Parathyroid adenoma (tissue), 2 donors: ENCODE measurements at regions not wholly inside any gene's neighbourhood (a gene's known extent, or its start where the extent isn't known, plus 50 kb on each side); places are given as distances from the start of the nearest gene placed in this dataset.

Source experiments
- H2AFZ ChIP-seq: fragments of 300-600 bp; sonication (generic); one replicate; pipeline ENCODE4 v1.7.0; 2017; ENCODE audit warnings: antibody characterized with exemption, mild to moderate bottlenecking
- H3K27ac ChIP-seq: fragments of 300-600 bp; sonication (generic); one replicate; pipeline ENCODE4 v1.7.0; 2017
- H3K27me3 ChIP-seq: fragments of 300-600 bp; sonication (generic); one replicate; pipeline ENCODE4 v1.7.0; 2017; ENCODE audit warnings: low read length; ENCODE audit not compliant: control insufficient read depth, insufficient read depth
- H3K36me3 ChIP-seq: fragments of 300-600 bp; sonication (generic); one replicate; pipeline ENCODE4 v1.7.0; 2017; ENCODE audit warnings: low read length; ENCODE audit not compliant: control insufficient read depth, insufficient read depth
- H3K4me1 ChIP-seq: fragments of 300-600 bp; sonication (generic); one replicate; pipeline ENCODE4 v1.7.0; 2017; ENCODE audit warnings: control low read depth
- H3K4me2 ChIP-seq: fragments of 300-600 bp; sonication (generic); one replicate; pipeline ENCODE4 v1.7.0; 2017; ENCODE audit warnings: low read length
- H3K4me3 ChIP-seq: fragments of 300-600 bp; sonication (generic); one replicate; pipeline ENCODE4 v1.7.0; 2017; ENCODE audit warnings: low read depth, low read length
- H3K79me2 ChIP-seq: fragments of 300-600 bp; sonication (generic); one replicate; pipeline ENCODE4 v1.7.0; 2017; ENCODE audit warnings: control low read depth
- H3K9ac ChIP-seq: fragments of 300-600 bp; sonication (generic); one replicate; pipeline ENCODE4 v1.7.0; 2017; ENCODE audit warnings: mild to moderate bottlenecking
- H3K9me3 ChIP-seq: fragments of 300-600 bp; sonication (generic); one replicate; pipeline ENCODE4 v1.7.0; 2017; ENCODE audit warnings: low read length; ENCODE audit not compliant: control insufficient read depth
- CTCF ChIP-seq: fragments of 300-600 bp; sonication (generic); IDR thresholded peaks from one replicate; pipeline ENCODE4 v1.7.0; 2017; ENCODE audit warnings: antibody characterized with exemption, mild to moderate bottlenecking
- donor health status: primary hyperparathyroidism.

GRCh38 chr5:153136910-153137614 is 353.4 kb upstream of the GRIA1 start:
- Histone ChIP-seq H3K9me3 (no peaks in the 10 kb centered on the region), H2AFZ (no peak overlapping the region), H3K4me1 (no peaks in the 10 kb centered on the region), H3K9ac (no peak overlapping the region), H3K27ac (no peak overlapping the region), H3K79me2 (no peaks in the 10 kb centered on the region), H3K4me2 (no peak overlapping the region), H3K4me3 (no peak overlapping the region), H3K36me3 (no peaks in the 10 kb centered on the region), H3K27me3 (no peaks in the 10 kb centered on the region)
- TF ChIP-seq CTCF: no peak

- no peaks in the 10 kb centered on the region for H3K36me3 ChIP-seq
- no peak overlapping the region for H3K4me3 ChIP-seq
- no peaks in the 10 kb centered on the region for H3K79me2 ChIP-seq
- H3K27ac ChIP-seq: no peak overlapping the region
- no peak overlapping the region for H3K9ac ChIP-seq
- no peaks in the 10 kb centered on the region for H3K4me1 ChIP-seq
- H2AFZ ChIP-seq: no peak overlapping the region
- H3K4me2 ChIP-seq: no peak overlapping the region
- H3K27me3 ChIP-seq: no peaks in the 10 kb centered on the region
- no peak for TF ChIP-seq CTCF
- no peaks in the 10 kb centered on the region for H3K9me3 ChIP-seq
Observed at GRCh38 chr5:153147891-153148623, 342.4 kb upstream of the GRIA1 start.

- no peak overlapping the region for H2AFZ ChIP-seq
- H3K27ac ChIP-seq: no peak overlapping the region
- TF ChIP-seq CTCF: no peak
Observed at GRCh38 chr5:153148624-153148976, 341.9 kb upstream of the GRIA1 start.

GRCh38 chr5:153151558-153151957 is 338.9 kb upstream of the GRIA1 start:
- Histone ChIP-seq H3K9me3 (no peaks in the 10 kb centered on the region), H3K36me3 (no peaks in the 10 kb centered on the region), H2AFZ (no peak overlapping the region), H3K27me3 (no peaks in the 10 kb centered on the region), H3K4me1 (no peaks in the 10 kb centered on the region), H3K79me2 (no peaks in the 10 kb centered on the region), H3K4me2 (no peak overlapping the region), H3K27ac (no peak overlapping the region), H3K9ac (no peak overlapping the region), H3K4me3 (no peak overlapping the region)
- no peak for TF ChIP-seq CTCF

More at GRCh38 chr5:153148624-153148976, 341.9 kb upstream of the GRIA1 start:
- no peaks in the 10 kb centered on the region for H3K4me1 ChIP-seq
- H3K9me3 ChIP-seq: no peaks in the 10 kb centered on the region
- H3K27me3 ChIP-seq: no peaks in the 10 kb centered on the region
- no peak overlapping the region for H3K9ac ChIP-seq
- no peak overlapping the region for H3K4me2 ChIP-seq
- no peaks in the 10 kb centered on the region for H3K36me3 ChIP-seq
- H3K4me3 ChIP-seq: no peak overlapping the region
- no peaks in the 10 kb centered on the region for H3K79me2 ChIP-seq
